ENCODE measurements at regions not wholly inside any gene's neighbourhood (a gene's known extent, or its start where the extent isn't known, plus 50 kb on each side); places are given as distances from the start of the nearest gene placed in this dataset.

DNA sequence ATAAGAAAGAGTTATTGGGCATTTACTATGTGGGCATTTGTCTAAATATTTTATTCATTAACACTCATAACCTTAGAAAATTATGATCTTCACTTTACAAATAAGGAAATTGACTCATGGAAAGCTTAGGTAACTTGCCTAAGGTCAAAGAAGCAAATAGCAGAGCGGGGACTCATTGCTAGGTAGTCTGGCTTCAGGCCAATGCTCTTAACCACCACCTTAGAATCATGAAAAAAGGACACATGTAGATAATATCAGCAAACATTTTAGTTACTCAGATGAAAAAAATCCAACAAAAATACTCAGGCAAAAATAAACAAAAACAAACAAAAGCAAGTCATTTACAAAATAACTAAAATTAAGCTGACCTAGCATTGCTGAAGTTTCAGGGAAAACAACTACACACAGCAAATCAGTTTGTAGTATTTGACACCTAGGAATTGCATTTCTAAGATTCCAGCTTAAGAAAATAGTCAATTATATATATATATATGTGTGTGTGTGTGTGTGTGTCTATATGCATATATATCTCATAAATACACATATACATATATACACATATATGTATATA, 166.0 kb downstream of the HMHB1 start:
- TF ChIP-seq, protein P1, sequence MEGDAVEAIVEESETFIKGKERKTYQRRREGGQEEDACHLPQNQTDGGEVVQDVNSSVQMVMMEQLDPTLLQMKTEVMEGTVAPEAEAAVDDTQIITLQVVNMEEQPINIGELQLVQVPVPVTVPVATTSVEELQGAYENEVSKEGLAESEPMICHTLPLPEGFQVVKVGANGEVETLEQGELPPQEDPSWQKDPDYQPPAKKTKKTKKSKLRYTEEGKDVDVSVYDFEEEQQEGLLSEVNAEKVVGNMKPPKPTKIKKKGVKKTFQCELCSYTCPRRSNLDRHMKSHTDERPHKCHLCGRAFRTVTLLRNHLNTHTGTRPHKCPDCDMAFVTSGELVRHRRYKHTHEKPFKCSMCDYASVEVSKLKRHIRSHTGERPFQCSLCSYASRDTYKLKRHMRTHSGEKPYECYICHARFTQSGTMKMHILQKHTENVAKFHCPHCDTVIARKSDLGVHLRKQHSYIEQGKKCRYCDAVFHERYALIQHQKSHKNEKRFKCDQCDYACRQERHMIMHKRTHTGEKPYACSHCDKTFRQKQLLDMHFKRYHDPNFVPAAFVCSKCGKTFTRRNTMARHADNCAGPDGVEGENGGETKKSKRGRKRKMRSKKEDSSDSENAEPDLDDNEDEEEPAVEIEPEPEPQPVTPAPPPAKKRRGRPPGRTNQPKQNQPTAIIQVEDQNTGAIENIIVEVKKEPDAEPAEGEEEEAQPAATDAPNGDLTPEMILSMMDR (IDR thresholded peaks at IDR 0.05) = no peak
- TF ChIP-seq TAF1 (IDR thresholded peaks at IDR 0.05; ENCODE audit: borderline replicate concordance, low read depth, low read length) = no peak
- TF ChIP-seq NRF1 (IDR thresholded peaks at IDR 0.05; ENCODE audit: low read depth, low read length) = no peak
- TF ChIP-seq, protein P2, sequence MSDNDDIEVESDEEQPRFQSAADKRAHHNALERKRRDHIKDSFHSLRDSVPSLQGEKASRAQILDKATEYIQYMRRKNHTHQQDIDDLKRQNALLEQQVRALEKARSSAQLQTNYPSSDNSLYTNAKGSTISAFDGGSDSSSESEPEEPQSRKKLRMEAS (IDR thresholded peaks at IDR 0.05; ENCODE audit: low read depth) = no peak
- no peak for TF ChIP-seq JUND (IDR thresholded peaks at IDR 0.05)
